ENCODE measurements at regions not wholly inside any gene's neighbourhood (a gene's known extent, or its start where the extent isn't known, plus 50 kb on each side); places are given as distances from the start of the nearest gene placed in this dataset.

DNA sequence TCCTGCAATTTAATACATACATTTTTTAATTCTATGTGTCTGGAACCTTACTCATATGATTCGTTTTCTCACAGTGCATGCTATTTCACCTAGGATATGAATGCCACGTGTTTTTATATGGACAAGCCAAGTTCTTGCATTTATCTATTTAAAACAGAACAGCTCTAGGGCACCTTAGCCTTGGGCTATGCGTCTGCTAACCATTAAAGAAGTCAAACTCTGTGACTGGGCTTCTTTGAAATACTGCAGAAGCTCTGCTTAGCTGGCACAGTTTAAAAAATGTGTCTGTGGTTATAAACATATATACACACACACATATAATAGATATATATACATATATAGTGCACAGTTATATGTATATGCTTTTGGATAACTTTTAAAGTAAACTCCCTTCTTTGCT is 890.8 kb upstream of the KLHL29 start:
- DNase-seq (ENCODE audit: low spot score), result no peak

- DNase-seq (ENCODE audit: low spot score), result no peak
Measured at GRCh38 chr2:22497064-22497463, 887.9 kb upstream of the KLHL29 start.

GRCh38 chr2:22497789-22498188 is 887.2 kb upstream of the KLHL29 start:
- no peak for DNase-seq (ENCODE audit: low spot score)

GRCh38 chr2:22499082-22499839 is 885.7 kb upstream of the KLHL29 start:
- no peak for DNase-seq (ENCODE audit: low spot score)

- no peak for DNase-seq (ENCODE audit: low spot score)
Measured at GRCh38 chr2:22500555-22500935, 884.4 kb upstream of the KLHL29 start.

GRCh38 chr2:22501851-22502250 is 883.1 kb upstream of the KLHL29 start:
- DNase-seq (ENCODE audit: low spot score), result no peak

- DNase-seq (ENCODE audit: low spot score), result no peak
Measured at GRCh38 chr2:22513563-22513962, 871.4 kb upstream of the KLHL29 start.

GRCh38 chr2:22517141-22517540 is 867.8 kb upstream of the KLHL29 start:
- DNase-seq (ENCODE audit: low spot score), result no peak

DNA sequence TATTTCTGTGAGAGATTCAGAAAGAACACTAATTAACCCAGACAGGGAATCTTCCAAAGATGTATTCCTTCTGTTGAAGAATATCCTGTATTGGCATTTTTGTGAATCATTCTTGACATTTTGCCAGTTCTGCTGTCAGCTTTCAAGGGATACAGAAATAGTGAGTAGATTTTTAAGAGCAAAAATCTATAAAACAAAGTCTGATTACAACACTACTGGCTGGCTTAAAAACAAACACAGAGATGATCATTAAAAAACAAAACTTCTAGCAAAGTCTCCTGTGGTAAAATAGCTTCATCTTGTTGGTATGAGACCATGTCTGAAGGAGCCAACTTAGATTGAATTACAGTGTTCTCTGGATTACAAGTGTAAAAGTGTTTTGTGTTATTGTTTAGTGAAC is 866.3 kb upstream of the KLHL29 start:
- no peak for DNase-seq (ENCODE audit: low spot score)

- DNase-seq (ENCODE audit: low spot score), result no peak
Measured at GRCh38 chr2:22520369-22521288, 864.4 kb upstream of the KLHL29 start.

DNA sequence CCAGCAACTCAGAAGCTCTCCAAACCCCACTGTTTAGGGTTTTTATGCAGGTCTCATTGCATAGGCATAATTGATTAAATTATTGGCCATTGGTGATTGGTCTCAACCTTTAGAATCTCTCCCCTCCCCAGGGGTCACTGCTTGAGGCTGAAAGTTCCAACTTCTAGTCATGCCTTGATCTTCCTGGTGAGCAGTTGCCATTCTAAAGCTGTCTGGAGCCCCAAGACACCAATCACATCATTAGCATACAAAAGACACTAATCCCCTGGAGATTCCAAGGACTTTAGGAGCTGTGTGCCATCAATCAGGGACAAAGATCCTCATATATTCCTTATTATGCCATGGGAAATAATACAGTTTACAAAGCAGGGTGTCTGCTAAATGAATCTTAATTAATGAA is 863.4 kb upstream of the KLHL29 start:
- DNase-seq (ENCODE audit: low spot score), result no peak

DNA sequence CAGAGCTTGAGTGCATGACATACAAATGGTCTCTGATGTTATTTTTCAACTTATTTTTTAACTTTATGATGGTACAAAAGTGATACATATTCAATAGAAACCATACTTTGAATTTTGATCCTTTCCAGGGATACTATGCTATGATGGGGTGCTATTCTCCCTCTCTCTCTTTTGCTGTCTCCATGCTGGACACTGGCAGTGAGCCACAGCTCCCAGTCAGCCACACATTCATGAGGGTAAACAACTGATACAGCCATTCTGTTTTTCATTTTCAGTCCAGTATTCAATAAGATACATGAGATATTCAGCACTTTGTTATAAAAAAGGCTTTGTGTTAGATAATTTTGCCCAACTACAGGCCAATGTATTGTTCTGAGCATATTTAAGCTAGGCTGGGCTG is 859.3 kb upstream of the KLHL29 start:
- no peak for DNase-seq (ENCODE audit: low spot score)

DNA sequence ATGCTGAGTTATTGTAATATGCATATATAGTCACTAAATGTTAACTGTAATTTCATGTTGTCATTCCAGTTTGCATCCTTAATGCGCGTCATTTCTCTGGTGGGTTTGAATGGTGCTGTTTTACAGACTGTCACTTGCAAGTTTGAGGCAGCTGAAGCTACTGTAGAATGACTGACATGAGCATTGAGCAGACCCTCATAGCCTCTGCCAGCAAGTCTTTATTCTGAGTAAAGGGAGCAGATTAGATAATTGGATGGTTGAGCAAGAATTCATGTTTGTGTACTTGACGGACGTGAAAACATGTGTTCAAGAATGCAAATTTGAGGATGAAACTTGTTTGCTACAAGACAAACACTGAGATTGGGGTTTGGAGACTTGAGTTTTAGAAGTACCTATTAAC is 854.8 kb upstream of the KLHL29 start:
- DNase-seq (ENCODE audit: low spot score), result no peak

DNA sequence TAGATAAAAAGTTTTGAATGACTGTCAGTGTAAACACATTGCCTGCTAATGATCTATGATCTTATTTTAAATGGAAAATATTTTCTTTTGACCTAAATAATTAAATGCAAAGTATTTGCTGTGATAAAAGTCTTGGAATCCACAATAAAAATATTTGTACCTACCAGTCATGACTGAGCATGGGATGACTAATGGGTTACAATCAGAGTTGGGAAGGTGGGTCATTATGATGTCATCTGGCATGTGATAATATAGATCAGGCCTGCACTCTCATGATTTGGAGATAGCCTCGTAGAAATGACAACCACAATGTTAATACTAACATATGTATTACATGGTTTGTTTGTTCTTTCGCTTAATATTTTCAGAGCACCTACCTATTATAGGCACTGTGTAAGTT is 848.8 kb upstream of the KLHL29 start:
- DNase-seq (ENCODE audit: low spot score), result peak; percentile 15

GRCh38 chr2:22554453-22554852 is 830.5 kb upstream of the KLHL29 start:
- no peak for DNase-seq (ENCODE audit: low spot score)

GRCh38 chr2:22557406-22557805 is 827.6 kb upstream of the KLHL29 start:
- no peak for DNase-seq (ENCODE audit: low spot score)

GRCh38 chr2:22560021-22560420 is 825.0 kb upstream of the KLHL29 start:
- DNase-seq (ENCODE audit: low spot score), result no peak

GRCh38 chr2:22579341-22579740 is 805.6 kb upstream of the KLHL29 start:
- no peak for DNase-seq (ENCODE audit: low spot score)

- DNase-seq (ENCODE audit: low spot score), result no peak
Measured at GRCh38 chr2:22582107-22582506, 802.9 kb upstream of the KLHL29 start.

- DNase-seq (ENCODE audit: low spot score), result no peak
Measured at GRCh38 chr2:22596306-22596705, 788.7 kb upstream of the KLHL29 start.

- no peak for DNase-seq (ENCODE audit: low spot score)
Measured at GRCh38 chr2:22600156-22600555, 784.8 kb upstream of the KLHL29 start.

- DNase-seq (ENCODE audit: low spot score), result no peak
Measured at GRCh38 chr2:22600999-22601398, 784.0 kb upstream of the KLHL29 start.

GRCh38 chr2:22604136-22604535 is 780.8 kb upstream of the KLHL29 start:
- no peak for DNase-seq (ENCODE audit: low spot score)

Measured in SW480 (cell line).